Fibroblast of mammary gland (primary cell): ENCODE measurements at regions not wholly inside any gene's neighbourhood (a gene's known extent, or its start where the extent isn't known, plus 50 kb on each side); places are given as distances from the start of the nearest gene placed in this dataset.
"Not testable (repeated sequence)": the region's sequence is repeated elsewhere in the genome, so short reads cannot be mapped to it uniquely, and the experiment has no call there.

Experiments
- DNase-seq: peaks from one replicate; pipeline ENCODE4 v3.0.0-alpha.2; 2010; ENCODE audit warnings: low read depth
- H3K4me3 ChIP-seq: 2 replicates; pipeline ENCODE4 v1.5.1; 2011; ENCODE audit warnings: low read depth, mild to moderate bottlenecking, low read length, moderate library complexity; ENCODE audit not compliant: control insufficient read depth
- TF ChIP-seq, protein P1 (sequence below): conservative IDR thresholded peaks from 2 replicates; pipeline ENCODE4 v1.5.1; 2011; ENCODE audit warnings: low read depth, low read length, inconsistent platforms; ENCODE audit not compliant: control insufficient read depth, insufficient read depth

DNA sequence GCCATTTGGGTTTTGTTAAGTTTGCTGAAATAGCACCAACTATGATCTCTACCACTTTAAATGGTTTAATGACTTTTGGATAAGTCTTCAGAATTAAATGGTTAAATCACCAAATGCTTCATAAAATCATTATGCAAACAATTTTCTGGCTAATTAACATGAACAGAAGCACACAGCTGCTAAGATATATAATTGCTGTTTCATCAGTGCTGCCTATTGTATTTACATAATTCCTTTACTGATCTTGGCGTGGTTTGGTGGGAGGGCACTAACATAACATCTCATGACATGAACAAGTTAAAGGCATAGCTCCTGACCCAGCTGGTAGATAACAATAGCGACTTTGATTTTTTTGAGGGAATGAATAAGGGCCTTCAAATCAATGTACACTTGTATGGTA lies 94.1 kb downstream of the FZD1 start:
- no peak overlapping the region for H3K4me3 ChIP-seq
- DNase-seq, result no peak
- TF ChIP-seq, protein P1, sequence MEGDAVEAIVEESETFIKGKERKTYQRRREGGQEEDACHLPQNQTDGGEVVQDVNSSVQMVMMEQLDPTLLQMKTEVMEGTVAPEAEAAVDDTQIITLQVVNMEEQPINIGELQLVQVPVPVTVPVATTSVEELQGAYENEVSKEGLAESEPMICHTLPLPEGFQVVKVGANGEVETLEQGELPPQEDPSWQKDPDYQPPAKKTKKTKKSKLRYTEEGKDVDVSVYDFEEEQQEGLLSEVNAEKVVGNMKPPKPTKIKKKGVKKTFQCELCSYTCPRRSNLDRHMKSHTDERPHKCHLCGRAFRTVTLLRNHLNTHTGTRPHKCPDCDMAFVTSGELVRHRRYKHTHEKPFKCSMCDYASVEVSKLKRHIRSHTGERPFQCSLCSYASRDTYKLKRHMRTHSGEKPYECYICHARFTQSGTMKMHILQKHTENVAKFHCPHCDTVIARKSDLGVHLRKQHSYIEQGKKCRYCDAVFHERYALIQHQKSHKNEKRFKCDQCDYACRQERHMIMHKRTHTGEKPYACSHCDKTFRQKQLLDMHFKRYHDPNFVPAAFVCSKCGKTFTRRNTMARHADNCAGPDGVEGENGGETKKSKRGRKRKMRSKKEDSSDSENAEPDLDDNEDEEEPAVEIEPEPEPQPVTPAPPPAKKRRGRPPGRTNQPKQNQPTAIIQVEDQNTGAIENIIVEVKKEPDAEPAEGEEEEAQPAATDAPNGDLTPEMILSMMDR, result no peak

DNA sequence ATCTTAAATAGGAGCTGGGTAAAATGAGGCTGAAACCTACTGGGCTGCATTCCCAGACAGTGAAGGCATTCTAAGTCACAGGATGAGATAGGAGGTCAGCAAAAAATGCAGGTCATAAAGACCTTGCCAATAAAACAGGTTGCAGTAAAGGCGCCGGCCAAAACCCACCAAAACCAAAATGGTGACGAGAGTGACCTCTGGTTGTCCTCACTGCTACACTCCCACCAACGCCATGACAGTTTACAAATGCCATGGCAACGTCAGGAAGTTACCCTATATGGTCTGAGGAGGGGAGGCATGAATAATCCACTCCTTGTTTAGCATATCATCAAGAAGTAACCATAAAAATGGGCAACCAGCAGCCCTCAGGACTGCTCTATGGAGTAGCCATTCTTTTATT lies 100.9 kb downstream of the FZD1 start:
- not testable (repeated sequence) for H3K4me3 ChIP-seq, DNase-seq

DNA sequence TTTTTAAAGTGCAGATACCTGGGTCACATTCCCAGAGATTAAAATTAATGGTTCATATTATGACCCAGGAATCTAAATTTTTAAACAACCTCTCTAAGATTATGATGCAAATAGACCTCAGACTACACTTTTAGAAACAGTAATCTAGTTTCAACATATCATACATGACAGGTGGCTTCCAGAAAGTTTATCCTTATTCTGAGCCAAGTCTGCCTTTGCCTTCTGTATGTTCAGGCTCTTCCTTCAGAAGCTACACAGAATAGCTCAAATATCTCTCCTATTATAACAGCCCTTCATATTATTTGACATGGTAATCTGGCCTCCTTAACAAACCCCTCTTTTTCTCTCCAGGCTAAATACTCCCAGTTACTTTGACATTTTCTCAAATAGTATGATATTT lies 101.9 kb downstream of the FZD1 start:
- DNase-seq, result no peak
- TF ChIP-seq, protein P1, result no peak
- H3K4me3 ChIP-seq, result no peak overlapping the region

DNA sequence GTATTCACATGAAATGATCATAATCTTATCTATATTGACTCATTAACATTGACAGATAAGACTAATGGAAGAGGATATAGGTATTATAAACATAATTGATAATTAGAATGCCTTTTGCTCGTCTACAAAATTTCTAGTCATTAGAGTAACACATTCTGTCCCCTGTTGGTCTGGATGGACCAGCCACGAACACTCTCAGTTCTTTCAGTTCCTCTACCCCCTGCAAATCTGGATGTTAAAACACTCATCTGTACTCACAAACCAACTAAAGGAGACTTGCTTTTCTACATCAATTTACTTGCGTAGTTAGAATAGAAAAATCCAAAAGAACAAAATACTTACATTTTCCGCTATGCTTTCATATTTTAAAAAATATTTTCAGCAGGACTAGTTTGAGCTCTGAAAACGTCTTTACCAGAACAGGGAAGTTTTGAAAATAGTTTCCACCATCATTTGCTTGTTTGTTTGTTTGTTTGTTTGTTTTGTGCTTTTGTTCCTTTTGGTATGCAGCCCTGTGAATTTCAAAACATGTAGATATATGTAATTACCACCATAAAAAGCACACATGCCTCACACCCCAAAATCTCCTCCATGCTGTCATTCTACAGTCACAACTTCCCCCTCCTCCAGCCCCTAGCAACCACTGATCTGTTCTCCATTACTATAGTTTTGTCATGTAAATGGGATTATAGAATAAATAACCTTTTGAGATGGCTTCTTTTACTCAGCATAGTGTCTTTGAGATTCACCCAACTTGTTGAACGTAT lies 103.8 kb downstream of the FZD1 start:
- no peak for DNase-seq
- no peak overlapping the region for H3K4me3 ChIP-seq
- TF ChIP-seq, protein P1, result no peak

DNA sequence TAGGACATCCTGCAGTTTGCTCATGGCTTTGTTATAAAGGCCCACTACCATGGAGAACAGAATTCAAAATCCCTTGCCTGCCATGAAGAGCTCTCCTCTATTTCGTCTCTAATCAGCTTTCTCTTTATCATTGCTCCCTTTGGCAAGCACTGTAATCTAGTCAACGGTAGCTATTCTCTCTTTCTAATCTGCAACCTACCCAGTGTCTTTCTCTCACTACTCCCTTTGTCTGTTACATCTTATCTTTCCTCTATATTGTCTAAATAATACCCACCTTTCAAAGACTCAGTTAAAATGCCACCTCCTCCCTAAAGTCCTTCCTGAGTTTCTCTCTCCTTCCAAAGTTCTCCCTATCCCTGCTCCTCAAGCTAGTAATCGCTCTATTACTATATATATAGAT lies 108.1 kb downstream of the FZD1 start:
- no peak for DNase-seq
- no peak overlapping the region for H3K4me3 ChIP-seq
- TF ChIP-seq, protein P1, result no peak

DNA sequence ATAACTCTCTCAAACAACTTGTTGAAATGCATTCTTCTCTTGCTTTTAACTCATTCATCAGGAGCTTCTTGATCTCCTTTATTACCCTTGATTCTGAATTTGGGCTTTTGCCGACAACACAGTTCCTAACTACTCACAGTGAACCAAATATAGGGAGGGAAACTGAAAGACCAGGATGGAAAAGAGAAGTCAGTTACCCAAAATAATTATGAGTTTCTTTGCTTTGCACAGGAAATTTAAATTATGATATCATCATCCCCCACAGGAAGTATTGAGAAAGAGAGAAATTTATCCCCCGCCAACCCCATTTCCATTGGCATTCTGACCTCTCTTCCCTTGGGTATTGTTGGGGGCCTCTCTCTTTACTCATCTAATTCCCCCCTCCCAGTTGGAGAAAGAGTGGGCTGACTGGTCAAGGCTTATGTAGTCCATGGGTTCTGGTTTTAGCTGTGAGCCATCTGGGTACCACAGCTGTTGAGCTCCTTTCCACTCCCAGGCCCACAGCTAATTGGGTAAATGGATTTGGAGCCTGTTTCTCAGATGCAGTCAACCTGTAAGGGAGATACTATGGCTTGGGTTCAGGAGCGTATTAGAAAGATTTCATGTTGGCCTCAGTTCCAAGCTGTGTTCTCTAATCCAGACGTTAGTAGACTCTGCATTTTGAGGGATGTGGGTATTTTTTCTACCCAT lies 109.0 kb downstream of the FZD1 start:
- DNase-seq, result peak; percentile 37
- TF ChIP-seq, protein P1, result no peak
- H3K4me3 ChIP-seq, result no peak overlapping the region

DNA sequence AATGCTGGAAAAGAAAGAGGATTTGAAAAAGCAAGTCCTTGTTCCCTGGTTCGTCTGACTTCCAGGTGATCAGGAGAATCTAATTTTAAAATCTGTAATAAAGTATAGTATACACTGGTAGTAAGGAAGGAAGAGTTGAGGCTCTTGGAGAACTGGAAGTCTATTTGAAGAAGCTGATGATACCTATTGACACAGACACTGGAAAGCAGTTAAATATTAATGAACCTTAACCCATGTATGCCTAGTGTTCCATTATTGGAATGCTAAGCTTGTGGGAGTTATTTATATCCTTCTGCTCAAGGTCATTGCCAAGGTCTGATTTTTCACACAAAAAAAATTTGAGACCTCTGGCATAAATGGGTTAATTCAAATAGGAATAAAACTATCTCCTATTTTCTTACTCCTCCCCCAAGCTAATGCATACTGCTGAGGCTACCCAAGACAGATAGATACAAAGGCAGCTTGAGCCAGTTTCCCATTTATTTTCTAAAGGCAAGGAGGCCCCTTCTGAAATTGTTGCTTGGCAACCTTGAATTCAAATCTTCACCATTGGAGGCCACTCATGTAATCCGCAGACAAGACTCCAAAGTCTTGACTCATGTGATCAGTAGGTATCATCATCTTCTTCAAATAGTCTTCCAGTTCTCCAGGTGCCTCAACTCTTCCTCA lies 110.2 kb downstream of the FZD1 start:
- TF ChIP-seq, protein P1, result no peak
- H3K4me3 ChIP-seq, result no peak overlapping the region
- no peak for DNase-seq
